ENCODE measurements at regions not wholly inside any gene's neighbourhood (a gene's known extent, or its start where the extent isn't known, plus 50 kb on each side); places are given as distances from the start of the nearest gene placed in this dataset.

DNA sequence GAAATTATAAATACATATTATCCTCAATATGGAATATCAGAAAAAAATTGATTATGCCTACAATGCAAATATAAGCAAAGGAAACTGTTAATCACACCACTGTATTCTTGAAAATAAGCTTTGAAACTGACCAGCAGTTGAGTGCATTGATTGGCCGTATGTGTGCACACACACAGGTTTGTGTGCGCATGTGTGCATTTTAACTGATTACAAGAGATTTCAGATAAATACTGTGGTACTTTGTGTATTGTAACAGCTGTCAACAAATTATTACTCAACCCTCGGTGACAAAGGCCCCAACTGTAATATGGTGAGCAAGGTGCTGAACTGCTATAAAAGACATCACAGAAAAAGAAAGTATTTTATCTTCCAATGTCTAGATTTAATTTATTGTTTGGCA, 1238.9 kb upstream of the ALCAM start:
- TF ChIP-seq EP300 (IDR thresholded peaks at IDR 0.05) = no peak
- TF ChIP-seq MAFK (IDR thresholded peaks at IDR 0.05; ENCODE audit: partially characterized antibody) = no peak
- TF ChIP-seq, protein P1, sequence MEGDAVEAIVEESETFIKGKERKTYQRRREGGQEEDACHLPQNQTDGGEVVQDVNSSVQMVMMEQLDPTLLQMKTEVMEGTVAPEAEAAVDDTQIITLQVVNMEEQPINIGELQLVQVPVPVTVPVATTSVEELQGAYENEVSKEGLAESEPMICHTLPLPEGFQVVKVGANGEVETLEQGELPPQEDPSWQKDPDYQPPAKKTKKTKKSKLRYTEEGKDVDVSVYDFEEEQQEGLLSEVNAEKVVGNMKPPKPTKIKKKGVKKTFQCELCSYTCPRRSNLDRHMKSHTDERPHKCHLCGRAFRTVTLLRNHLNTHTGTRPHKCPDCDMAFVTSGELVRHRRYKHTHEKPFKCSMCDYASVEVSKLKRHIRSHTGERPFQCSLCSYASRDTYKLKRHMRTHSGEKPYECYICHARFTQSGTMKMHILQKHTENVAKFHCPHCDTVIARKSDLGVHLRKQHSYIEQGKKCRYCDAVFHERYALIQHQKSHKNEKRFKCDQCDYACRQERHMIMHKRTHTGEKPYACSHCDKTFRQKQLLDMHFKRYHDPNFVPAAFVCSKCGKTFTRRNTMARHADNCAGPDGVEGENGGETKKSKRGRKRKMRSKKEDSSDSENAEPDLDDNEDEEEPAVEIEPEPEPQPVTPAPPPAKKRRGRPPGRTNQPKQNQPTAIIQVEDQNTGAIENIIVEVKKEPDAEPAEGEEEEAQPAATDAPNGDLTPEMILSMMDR (IDR thresholded peaks at IDR 0.05) = no peak
- TF ChIP-seq CBX8 (IDR thresholded peaks at IDR 0.05) = no peak

All from A549 (cell line).